NB4 (cell line): ENCODE measurements at regions not wholly inside any gene's neighbourhood (a gene's known extent, or its start where the extent isn't known, plus 50 kb on each side); places are given as distances from the start of the nearest gene placed in this dataset.

Experiments
- DNase-seq: peaks from one replicate; pipeline ENCODE4 v3.0.0; 2010; ENCODE audit warnings: low read depth
- H3K4me3 ChIP-seq: one replicate; pipeline ENCODE4 v1.5.1; 2011; ENCODE audit warnings: mild to moderate bottlenecking, low read depth, low read length, moderate library complexity
- CTCF ChIP-seq: IDR thresholded peaks from one replicate; pipeline ENCODE4 v1.5.1; 2012; ENCODE audit warnings: low read depth, low read length
- MAX ChIP-seq: IDR thresholded peaks from 2 replicates; pipeline ENCODE4 v1.6.1; 2011; ENCODE audit warnings: low read depth, low read length
- MYC ChIP-seq: IDR thresholded peaks from 2 replicates; pipeline ENCODE4 v1.6.1; 2011; ENCODE audit warnings: low read depth, low read length
- POLR2A ChIP-seq: IDR thresholded peaks from 2 replicates; pipeline ENCODE4 v1.6.1; 2011; ENCODE audit warnings: mild to moderate bottlenecking; ENCODE audit not compliant: insufficient read length; ENCODE audit errors: extremely low read depth

- DNase-seq = no peak
- H3K4me3 ChIP-seq = no peak overlapping the region
- TF ChIP-seq MYC = no peak
- TF ChIP-seq POLR2A = no peak
- no peak for TF ChIP-seq CTCF
- no peak for TF ChIP-seq MAX
These were observed 612.8 kb upstream of the MGMT start for GRCh38 chr10:128854204-128854603.

GRCh38 chr10:128854963-128855362 is 612.1 kb upstream of the MGMT start:
- TF ChIP-seq MAX (no peak), CTCF (no peak), POLR2A (no peak), MYC (no peak)
- no peak for DNase-seq

GRCh38 chr10:128855618-128856428 is 611.2 kb upstream of the MGMT start:
- no peak overlapping the region for H3K4me3 ChIP-seq
- no peak for TF ChIP-seq CTCF
- no peak for DNase-seq

More at GRCh38 chr10:128854963-128855362, 612.1 kb upstream of the MGMT start:
- H3K4me3 ChIP-seq = no peak overlapping the region

GRCh38 chr10:128859738-128860386 is 607.2 kb upstream of the MGMT start:
- peak; percentile 53 for DNase-seq
- TF ChIP-seq MAX = no peak
- peak; percentile 73 for TF ChIP-seq CTCF
- no peak overlapping the region for H3K4me3 ChIP-seq

- no peak for TF ChIP-seq CTCF
- no peak overlapping the region for H3K4me3 ChIP-seq
- DNase-seq = no peak
These were observed 606.5 kb upstream of the MGMT start for GRCh38 chr10:128860574-128860973.
